Globus pallidus (tissue), 1 donor: ENCODE measurements at regions not wholly inside any gene's neighbourhood (a gene's known extent, or its start where the extent isn't known, plus 50 kb on each side); places are given as distances from the start of the nearest gene placed in this dataset.

ENCODE experiments used
- DNase-seq: peaks from one replicate; pipeline ENCODE4 v3.0.0-alpha.2; 2015; ENCODE audit warnings: low spot score

- DNase-seq: no peak
These were observed 59.3 kb upstream of the PPP2R5A start for GRCh38 chr1:212225871-212226302.

DNA sequence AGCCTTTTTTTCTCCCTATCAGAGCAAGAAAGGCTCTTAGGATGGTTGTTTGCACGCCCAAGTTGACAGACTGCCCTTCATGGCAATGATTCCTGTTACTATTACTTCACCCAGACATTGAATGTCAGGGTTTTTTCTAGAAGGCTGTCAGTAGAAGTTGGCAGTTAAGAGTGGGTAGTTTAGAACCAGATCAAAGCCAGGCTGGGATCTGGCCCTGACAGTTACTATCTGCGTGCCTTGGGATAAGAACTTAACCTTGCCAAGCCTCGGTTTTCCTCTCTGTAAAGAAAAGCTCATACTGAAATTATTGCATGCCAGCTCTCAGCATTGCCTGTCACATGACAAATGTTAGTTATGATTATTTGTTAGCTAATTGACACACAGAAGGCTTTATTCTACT, 58.7 kb upstream of the PPP2R5A start:
- DNase-seq: no peak

GRCh38 chr1:212228076-212228475, 57.1 kb upstream of the PPP2R5A start:
- DNase-seq: no peak

GRCh38 chr1:212228591-212229119, 56.6 kb upstream of the PPP2R5A start:
- DNase-seq: no peak

DNA sequence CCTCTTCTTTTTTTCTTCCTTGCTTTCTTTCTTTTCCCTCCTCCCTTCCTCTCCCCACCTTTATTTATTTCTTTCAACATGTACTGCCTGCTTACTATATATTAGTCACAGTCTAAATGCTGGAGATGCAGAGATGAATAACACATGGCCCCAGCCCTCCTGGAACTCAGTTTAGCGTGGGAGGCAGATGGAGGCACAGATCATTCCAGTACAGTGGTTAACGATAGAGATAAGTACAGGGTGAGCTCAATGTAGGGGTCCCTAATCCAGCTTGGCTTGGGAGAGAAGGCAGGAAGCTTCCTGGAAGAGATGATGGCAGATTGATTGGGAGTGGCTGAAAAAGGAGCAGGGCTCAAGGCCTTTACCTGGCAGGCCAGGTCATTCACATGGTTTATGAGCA, 55.6 kb upstream of the PPP2R5A start:
- no peak for DNase-seq

GRCh38 chr1:212230329-212230728, 54.9 kb upstream of the PPP2R5A start:
- DNase-seq: no peak

- no peak for DNase-seq
These were observed 53.8 kb upstream of the PPP2R5A start for GRCh38 chr1:212231372-212231771.

GRCh38 chr1:212232090-212232489, 53.1 kb upstream of the PPP2R5A start:
- DNase-seq: no peak

DNA sequence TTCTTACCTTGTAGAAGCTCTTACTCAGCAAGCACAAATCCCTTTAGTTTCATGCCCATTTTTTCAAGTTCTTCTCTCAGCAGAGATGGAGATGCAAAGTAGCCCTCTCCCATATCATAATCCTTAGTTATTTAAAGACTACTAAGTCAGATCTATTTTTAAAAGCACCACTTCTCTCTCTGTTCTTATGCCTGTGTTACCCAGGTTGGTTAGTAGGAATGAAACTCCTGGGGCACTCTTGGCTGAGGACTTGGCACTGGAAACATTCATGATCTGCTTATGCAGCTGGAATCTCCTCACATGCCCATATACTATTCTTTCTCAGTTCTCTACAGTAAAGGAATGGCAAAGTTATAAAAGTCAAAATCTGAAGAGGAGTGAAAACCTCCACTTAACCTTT, 51.9 kb upstream of the PPP2R5A start:
- no peak for DNase-seq

GRCh38 chr1:212234431-212235395, 50.5 kb upstream of the PPP2R5A start:
- DNase-seq: no peak
